ENCODE measurements at regions not wholly inside any gene's neighbourhood (a gene's known extent, or its start where the extent isn't known, plus 50 kb on each side); places are given as distances from the start of the nearest gene placed in this dataset.

GRCh38 chr5:33300209-33300742, 140.5 kb upstream of the TARS1 start:
- Histone ChIP-seq H4K20me1 (ENCODE audit: insufficient read depth) (no peaks in the 10 kb centered on the region), H3K4me2 (no peak overlapping the region), H3K27me3 (ENCODE audit: insufficient read depth, low read depth) (no peaks in the 10 kb centered on the region), H3K27ac (no peak overlapping the region), H3K36me3 (ENCODE audit: insufficient read depth) (no peaks in the 10 kb centered on the region), H2AFZ (ENCODE audit: low read depth) (no peak overlapping the region), H3K4me1 (ENCODE audit: low read depth, poor library complexity, severe bottlenecking) (no peaks in the 10 kb centered on the region), H3K79me2 (ENCODE audit: insufficient read depth, low read depth) (no peaks in the 10 kb centered on the region), H3K4me3 (IDR thresholded peaks at IDR 0.05; ENCODE audit: insufficient read depth, low read depth, low read length) (no peak overlapping the region), H3K9ac (no peak overlapping the region)
- TF ChIP-seq, protein P1, sequence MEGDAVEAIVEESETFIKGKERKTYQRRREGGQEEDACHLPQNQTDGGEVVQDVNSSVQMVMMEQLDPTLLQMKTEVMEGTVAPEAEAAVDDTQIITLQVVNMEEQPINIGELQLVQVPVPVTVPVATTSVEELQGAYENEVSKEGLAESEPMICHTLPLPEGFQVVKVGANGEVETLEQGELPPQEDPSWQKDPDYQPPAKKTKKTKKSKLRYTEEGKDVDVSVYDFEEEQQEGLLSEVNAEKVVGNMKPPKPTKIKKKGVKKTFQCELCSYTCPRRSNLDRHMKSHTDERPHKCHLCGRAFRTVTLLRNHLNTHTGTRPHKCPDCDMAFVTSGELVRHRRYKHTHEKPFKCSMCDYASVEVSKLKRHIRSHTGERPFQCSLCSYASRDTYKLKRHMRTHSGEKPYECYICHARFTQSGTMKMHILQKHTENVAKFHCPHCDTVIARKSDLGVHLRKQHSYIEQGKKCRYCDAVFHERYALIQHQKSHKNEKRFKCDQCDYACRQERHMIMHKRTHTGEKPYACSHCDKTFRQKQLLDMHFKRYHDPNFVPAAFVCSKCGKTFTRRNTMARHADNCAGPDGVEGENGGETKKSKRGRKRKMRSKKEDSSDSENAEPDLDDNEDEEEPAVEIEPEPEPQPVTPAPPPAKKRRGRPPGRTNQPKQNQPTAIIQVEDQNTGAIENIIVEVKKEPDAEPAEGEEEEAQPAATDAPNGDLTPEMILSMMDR (conservative IDR thresholded peaks at IDR 0.05; ENCODE audit: low read depth, low read length): no peak

DNA sequence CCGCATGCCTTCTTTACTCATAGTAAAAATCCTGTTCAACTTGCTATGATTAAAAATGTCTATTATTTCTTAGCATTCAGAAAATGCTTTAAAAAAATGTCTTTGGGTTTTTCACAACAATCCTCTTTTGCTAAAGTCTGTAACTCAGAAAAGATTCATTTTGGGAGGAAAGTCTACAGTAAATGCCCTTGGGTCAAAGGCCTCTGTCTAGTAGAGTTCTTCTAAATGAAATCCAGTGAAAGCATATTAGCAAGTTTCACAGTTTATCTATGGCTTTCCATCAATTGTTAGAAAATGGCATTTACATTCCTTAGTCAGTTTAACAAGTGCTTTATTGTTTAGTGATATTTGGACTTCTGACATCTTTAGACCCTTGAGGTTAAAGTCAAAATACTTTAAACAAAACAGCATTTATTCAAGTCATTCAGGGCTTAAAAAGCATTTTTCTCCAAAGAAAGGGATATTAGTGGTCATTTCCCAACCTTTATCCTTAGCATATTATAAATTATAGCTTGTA, 137.1 kb upstream of the TARS1 start:
- H3K79me2 ChIP-seq (ENCODE audit: insufficient read depth, low read depth): no peaks in the 10 kb centered on the region
- H2AFZ ChIP-seq (ENCODE audit: low read depth): no peak overlapping the region
- TF ChIP-seq, protein P1 (conservative IDR thresholded peaks at IDR 0.05; ENCODE audit: low read depth, low read length): no peak

DNA sequence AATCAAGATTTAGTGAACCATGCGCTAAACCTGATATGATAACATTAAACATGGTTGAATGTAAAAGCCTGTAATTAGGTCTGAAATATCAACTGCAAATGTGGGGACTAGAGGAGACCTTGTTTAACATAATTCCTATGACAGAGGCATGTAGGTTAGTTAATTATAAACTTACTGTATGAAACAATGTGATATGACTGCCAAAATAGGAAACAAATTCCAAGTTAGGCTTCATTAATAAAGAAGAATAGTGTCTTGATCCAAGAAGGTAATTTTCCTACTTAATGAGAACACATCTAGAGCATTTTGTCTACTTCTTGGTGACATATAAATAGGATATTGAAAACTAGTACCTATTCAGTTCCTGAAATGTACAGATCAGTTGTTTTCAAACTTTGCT, 136.2 kb upstream of the TARS1 start:
- Histone ChIP-seq H3K4me1 (ENCODE audit: low read depth, poor library complexity, severe bottlenecking) (no peaks in the 10 kb centered on the region), H3K27me3 (ENCODE audit: insufficient read depth, low read depth) (no peaks in the 10 kb centered on the region), H3K36me3 (ENCODE audit: insufficient read depth) (no peaks in the 10 kb centered on the region), H3K4me3 (IDR thresholded peaks at IDR 0.05; ENCODE audit: insufficient read depth, low read depth, low read length) (no peak overlapping the region), H3K4me2 (no peak overlapping the region), H3K9ac (no peak overlapping the region), H2AFZ (ENCODE audit: low read depth) (no peak overlapping the region), H3K79me2 (ENCODE audit: insufficient read depth, low read depth) (no peaks in the 10 kb centered on the region), H4K20me1 (ENCODE audit: insufficient read depth) (no peaks in the 10 kb centered on the region), H3K27ac (no peak overlapping the region)
- TF ChIP-seq, protein P1 (conservative IDR thresholded peaks at IDR 0.05; ENCODE audit: low read depth, low read length): no peak

More for the DNA sequence above, 137.1 kb upstream of the TARS1 start:
- Histone ChIP-seq H3K27me3 (ENCODE audit: insufficient read depth, low read depth) (no peaks in the 10 kb centered on the region), H3K27ac (no peak overlapping the region), H3K4me2 (no peak overlapping the region), H3K4me1 (ENCODE audit: low read depth, poor library complexity, severe bottlenecking) (no peaks in the 10 kb centered on the region), H3K36me3 (ENCODE audit: insufficient read depth) (no peaks in the 10 kb centered on the region), H4K20me1 (ENCODE audit: insufficient read depth) (no peaks in the 10 kb centered on the region), H3K9ac (no peak overlapping the region), H3K4me3 (IDR thresholded peaks at IDR 0.05; ENCODE audit: insufficient read depth, low read depth, low read length) (no peak overlapping the region)

DNA sequence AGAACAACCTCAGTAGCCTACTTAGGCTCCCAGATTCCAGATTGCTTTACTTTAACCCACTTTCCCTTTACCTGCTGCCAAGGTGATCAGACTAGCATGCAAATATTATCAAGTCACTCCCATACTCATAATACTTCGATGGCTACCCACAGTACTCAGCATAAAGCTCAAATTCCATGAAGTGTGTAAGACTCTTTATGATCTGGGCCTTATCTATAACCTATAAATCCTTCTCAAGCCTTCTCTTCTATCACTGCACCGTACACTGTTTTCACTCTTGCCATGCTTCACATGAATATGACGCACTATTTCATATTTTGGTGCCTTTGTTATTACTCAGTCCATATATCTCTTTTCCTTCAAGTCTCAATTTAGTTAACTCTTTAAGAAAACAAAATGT, 135.2 kb upstream of the TARS1 start:
- H3K9ac ChIP-seq: no peak overlapping the region
- no peaks in the 10 kb centered on the region for H3K27me3 ChIP-seq (ENCODE audit: insufficient read depth, low read depth)
- no peaks in the 10 kb centered on the region for H3K36me3 ChIP-seq (ENCODE audit: insufficient read depth)
- no peak overlapping the region for H3K4me3 ChIP-seq (IDR thresholded peaks at IDR 0.05; ENCODE audit: insufficient read depth, low read depth, low read length)
- H2AFZ ChIP-seq (ENCODE audit: low read depth): no peak overlapping the region
- no peaks in the 10 kb centered on the region for H3K79me2 ChIP-seq (ENCODE audit: insufficient read depth, low read depth)
- TF ChIP-seq, protein P1 (conservative IDR thresholded peaks at IDR 0.05; ENCODE audit: low read depth, low read length): no peak
- no peaks in the 10 kb centered on the region for H3K4me1 ChIP-seq (ENCODE audit: low read depth, poor library complexity, severe bottlenecking)
- no peaks in the 10 kb centered on the region for H4K20me1 ChIP-seq (ENCODE audit: insufficient read depth)
- no peak overlapping the region for H3K27ac ChIP-seq
- no peak overlapping the region for H3K4me2 ChIP-seq

Measured in KMS-11 (cell line).